ENCODE measurements at regions not wholly inside any gene's neighbourhood (a gene's known extent, or its start where the extent isn't known, plus 50 kb on each side); places are given as distances from the start of the nearest gene placed in this dataset.

DNA sequence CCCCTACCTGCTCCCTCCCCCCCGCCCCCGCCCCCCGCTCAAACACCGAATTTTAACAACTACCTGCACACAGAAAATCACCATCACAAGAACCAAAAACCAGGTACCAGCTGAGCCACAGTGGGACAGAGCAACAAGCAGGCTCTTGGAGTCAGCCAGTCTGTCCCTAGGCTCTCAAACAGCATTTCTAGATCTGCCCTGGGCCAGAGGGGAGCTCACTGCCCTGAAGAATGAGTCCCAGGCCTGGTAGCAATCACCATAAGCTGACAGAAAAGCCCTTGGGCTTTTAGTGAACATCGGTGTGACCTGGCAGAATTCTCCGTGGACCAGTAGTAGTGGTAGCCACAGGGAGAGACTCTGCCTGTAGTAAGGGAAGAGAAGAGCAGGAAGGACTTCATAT is 58.3 kb downstream of the C11orf87 start:
- TF ChIP-seq, protein P1, sequence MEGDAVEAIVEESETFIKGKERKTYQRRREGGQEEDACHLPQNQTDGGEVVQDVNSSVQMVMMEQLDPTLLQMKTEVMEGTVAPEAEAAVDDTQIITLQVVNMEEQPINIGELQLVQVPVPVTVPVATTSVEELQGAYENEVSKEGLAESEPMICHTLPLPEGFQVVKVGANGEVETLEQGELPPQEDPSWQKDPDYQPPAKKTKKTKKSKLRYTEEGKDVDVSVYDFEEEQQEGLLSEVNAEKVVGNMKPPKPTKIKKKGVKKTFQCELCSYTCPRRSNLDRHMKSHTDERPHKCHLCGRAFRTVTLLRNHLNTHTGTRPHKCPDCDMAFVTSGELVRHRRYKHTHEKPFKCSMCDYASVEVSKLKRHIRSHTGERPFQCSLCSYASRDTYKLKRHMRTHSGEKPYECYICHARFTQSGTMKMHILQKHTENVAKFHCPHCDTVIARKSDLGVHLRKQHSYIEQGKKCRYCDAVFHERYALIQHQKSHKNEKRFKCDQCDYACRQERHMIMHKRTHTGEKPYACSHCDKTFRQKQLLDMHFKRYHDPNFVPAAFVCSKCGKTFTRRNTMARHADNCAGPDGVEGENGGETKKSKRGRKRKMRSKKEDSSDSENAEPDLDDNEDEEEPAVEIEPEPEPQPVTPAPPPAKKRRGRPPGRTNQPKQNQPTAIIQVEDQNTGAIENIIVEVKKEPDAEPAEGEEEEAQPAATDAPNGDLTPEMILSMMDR (IDR thresholded peaks at IDR 0.05) = no peak
- no peak for TF ChIP-seq EZH2phosphoT487 (IDR thresholded peaks at IDR 0.05)
- no peak for TF ChIP-seq EZH2 (IDR thresholded peaks at IDR 0.05)
